T-cell (primary cell): ENCODE measurements at regions not wholly inside any gene's neighbourhood (a gene's known extent, or its start where the extent isn't known, plus 50 kb on each side); places are given as distances from the start of the nearest gene placed in this dataset.

ENCODE experiments used
- ATAC-seq, 4 experiments: fragments of 200-7000 bp in 3 of 4; fragments of 150-1000 bp in 1 of 4; cut with Tn5 transposase; replicated peaks in 1 of 4; 1 replicate in 3 of 4; 2 replicates in 1 of 4; pipeline ENCODE4 v1.10.0; 2021; ENCODE audit warnings: moderate library complexity in 3 of 4, mild to moderate bottlenecking in 2 of 4, moderate number of reproducible peaks in 1 of 4
- CTCF ChIA-PET, 2 donors: fragments of 300-600 bp; sonication (Branson Sonifier 250); formaldehyde crosslinking; loops; one replicate each; lab custom pipeline; 2022; ENCODE audit warnings: antibody characterized with exemption in 2 of 2; lab: Charles Lee
- POLR2A ChIA-PET, 2 donors: fragments of 300-600 bp; sonication (Branson Sonifier 250); formaldehyde crosslinking; loops; one replicate each; lab custom pipeline; 2022; ENCODE audit warnings: antibody characterized with exemption in 2 of 2; lab: Charles Lee
- DNase-seq, 35 experiments: peaks; one replicate each; pipeline versions ENCODE4 v3.0.0 to v3.0.0-alpha.2; 2013 to 2023
- H3K27ac ChIP-seq: one replicate; pipeline ENCODE4 v1.5.1; 2013; ENCODE audit warnings: low read length
- H3K27me3 ChIP-seq, 2 experiments: replicated peaks in 1 of 2; 1 replicate in 1 of 2; 2 replicates in 1 of 2; pipeline versions ENCODE4 v1.6.1 to v1.7.0; 2013; ENCODE audit warnings: low read length in 1 of 2, mixed read lengths in 1 of 2; ENCODE audit not compliant: control insufficient read depth in 2 of 2, insufficient read depth in 2 of 2; ENCODE audit errors: extremely low read depth in 1 of 2
- H3K36me3 ChIP-seq, 2 donors: 1 replicate in 1 of 2; 2 replicates in 1 of 2; pipeline versions ENCODE4 v1.6.1 to v1.7.0; 2013; ENCODE audit warnings: low read length in 1 of 2; ENCODE audit not compliant: control insufficient read depth in 2 of 2, insufficient read depth in 1 of 2; ENCODE audit errors: extremely low read depth in 1 of 2
- H3K4me1 ChIP-seq, 2 experiments: 1 replicate in 1 of 2; 2 replicates in 1 of 2; pipeline versions ENCODE4 v1.6.1 to v1.7.0; 2013; ENCODE audit warnings: low read length in 2 of 2, mixed read lengths in 1 of 2; ENCODE audit not compliant: insufficient read depth in 2 of 2, control insufficient read depth in 1 of 2; ENCODE audit errors: extremely low read depth in 1 of 2
- H3K4me3 ChIP-seq, 2 donors: 1 replicate in 1 of 2; 2 replicates in 1 of 2; pipeline versions ENCODE4 v1.5.1 to v1.7.0; 2013; ENCODE audit warnings: mild to moderate bottlenecking in 2 of 2, low read length in 1 of 2, moderate library complexity in 1 of 2; ENCODE audit not compliant: control insufficient read depth in 1 of 2; ENCODE audit errors: extremely low read depth in 1 of 2
- H3K9me3 ChIP-seq: 2 replicates; pipeline ENCODE4 v1.7.0; 2013
- H3K27ac Mint-ChIP-seq, 2 donors: one replicate each; pipeline ENCODE4 v1.8.0; 2020 to 2021; ENCODE audit warnings: mild to moderate bottlenecking in 2 of 2, mixed read lengths in 2 of 2
- H3K27me3 Mint-ChIP-seq, 2 donors: one replicate each; pipeline ENCODE4 v1.8.0; 2021 to 2022; ENCODE audit warnings: mixed read lengths in 2 of 2
- H3K36me3 Mint-ChIP-seq: one replicate; pipeline ENCODE4 v1.8.0; 2021; ENCODE audit warnings: mixed read lengths
- H3K4me1 Mint-ChIP-seq, 3 donors: one replicate each; pipeline ENCODE4 v1.8.0; 2020 to 2022; ENCODE audit warnings: mixed read lengths in 3 of 3, mild to moderate bottlenecking in 1 of 3
- H3K4me3 Mint-ChIP-seq, 3 donors: one replicate each; pipeline ENCODE4 v1.8.0; 2020 to 2022; ENCODE audit warnings: mild to moderate bottlenecking in 3 of 3, mixed read lengths in 3 of 3, moderate library complexity in 3 of 3
- H3K9me3 Mint-ChIP-seq, 3 donors: one replicate each; pipeline ENCODE4 v1.8.0; 2020 to 2022; ENCODE audit warnings: mixed read lengths in 3 of 3
- WGBS: methylation state at CpG from one replicate; pipeline ENCODE4 v1.1.5; 2013; ENCODE audit warnings: missing lambda C conversion rate; ENCODE audit not compliant: insufficient coverage; 5-methylcytosine and 5-hydroxymethylcytosine counted together

DNA sequence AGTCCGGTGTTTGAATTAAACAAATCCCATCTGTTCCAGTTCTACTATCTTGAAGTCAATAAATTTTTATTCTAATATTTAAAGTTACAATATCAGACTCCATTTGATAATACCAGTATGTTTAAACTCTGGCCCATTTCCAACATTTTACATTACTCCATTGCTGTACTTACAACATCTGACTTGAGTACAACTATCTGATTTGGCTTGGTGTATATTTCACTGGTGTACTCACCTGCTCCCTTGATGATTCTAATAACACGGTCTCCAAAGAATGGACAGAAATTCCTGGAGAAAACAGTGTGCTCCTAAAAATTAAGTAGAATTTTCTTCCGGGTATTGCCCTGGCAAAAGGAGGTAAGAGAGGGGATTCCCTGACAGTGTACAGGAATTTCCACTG is 680.5 kb upstream of the ADAMTS5 start:
- Mint-ChIP-seq H3K4me3 (no peak overlapping the region), H3K27me3 (no peaks in the 10 kb centered on the region), H3K27ac (no peak overlapping the region), H3K4me1 (no peaks in the 10 kb centered on the region), H3K36me3 (no peaks in the 10 kb centered on the region), H3K9me3 (peaks cover 4 to 14% (median 9%) of the 10 kb centered on the region in 3 donors)
- Histone ChIP-seq H3K36me3 (no peaks in the 10 kb centered on the region), H3K9me3 (no peaks in the 10 kb centered on the region), H3K27ac (no peak overlapping the region), H3K4me1 (no peaks in the 10 kb centered on the region), H3K27me3 (no peaks in the 10 kb centered on the region), H3K4me3 (no peak overlapping the region)
- no CpG with 5 or more reads among the region's 3 CpGs for WGBS
- DNase-seq (no peak), ATAC-seq (no peak)
- POLR2A ChIA-PET = no interaction called here
- CTCF ChIA-PET = no interaction called here

DNA sequence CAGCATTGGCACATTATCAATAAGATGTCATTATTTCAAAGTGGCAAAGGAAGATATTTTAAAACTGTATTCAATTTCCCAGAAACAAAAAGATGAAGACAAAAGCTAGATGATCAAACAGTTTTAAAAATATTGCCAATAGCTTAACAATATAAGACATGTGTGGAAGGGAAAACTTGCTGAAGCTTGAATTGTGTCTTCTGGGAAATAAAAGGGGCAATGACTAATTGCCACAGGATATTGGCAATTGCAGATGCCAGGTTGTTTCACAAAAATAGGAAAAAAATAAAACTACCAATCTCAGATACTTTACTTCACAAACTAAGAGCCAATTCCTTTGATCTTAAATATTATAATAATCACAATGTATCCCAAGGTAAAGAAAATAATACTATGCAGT is 679.8 kb upstream of the ADAMTS5 start:
- H3K9me3 ChIP-seq = no peaks in the 10 kb centered on the region
- no peak for ATAC-seq
- no peaks in the 10 kb centered on the region for H3K4me1 Mint-ChIP-seq
- H3K36me3 ChIP-seq = no peaks in the 10 kb centered on the region
- H3K27me3 ChIP-seq = no peaks in the 10 kb centered on the region
- H3K27me3 Mint-ChIP-seq = no peaks in the 10 kb centered on the region
- no peaks in the 10 kb centered on the region for H3K36me3 Mint-ChIP-seq
- H3K4me1 ChIP-seq = no peaks in the 10 kb centered on the region
- H3K4me3 ChIP-seq = no peak overlapping the region
- no peak overlapping the region for H3K4me3 Mint-ChIP-seq
- peaks cover 4 to 14% (median 9%) of the 10 kb centered on the region in 3 donors for H3K9me3 Mint-ChIP-seq
- ChIA-PET POLR2A (no interaction called here), CTCF (no interaction called here)
- H3K27ac Mint-ChIP-seq = no peak overlapping the region
- no peak overlapping the region for H3K27ac ChIP-seq
- no peak for DNase-seq

GRCh38 chr21:27646056-27646455 is 679.2 kb upstream of the ADAMTS5 start:
- H3K4me3 Mint-ChIP-seq = no peak overlapping the region
- Histone ChIP-seq H3K27me3 (no peaks in the 10 kb centered on the region), H3K36me3 (no peaks in the 10 kb centered on the region), H3K9me3 (no peaks in the 10 kb centered on the region), H3K4me1 (no peaks in the 10 kb centered on the region), H3K27ac (no peak overlapping the region), H3K4me3 (no peak overlapping the region)
- H3K4me1 Mint-ChIP-seq = no peaks in the 10 kb centered on the region
- no peaks in the 10 kb centered on the region for H3K36me3 Mint-ChIP-seq
- no peaks in the 10 kb centered on the region for H3K27me3 Mint-ChIP-seq
- ChIA-PET CTCF (no interaction called here), POLR2A (no interaction called here)
- ATAC-seq (no peak), DNase-seq (no peak)
- peaks cover 4 to 14% (median 9%) of the 10 kb centered on the region in 3 donors for H3K9me3 Mint-ChIP-seq
- no peak overlapping the region for H3K27ac Mint-ChIP-seq
- 84% methylated on average over 2 of the region's 2 CpGs for WGBS

DNA sequence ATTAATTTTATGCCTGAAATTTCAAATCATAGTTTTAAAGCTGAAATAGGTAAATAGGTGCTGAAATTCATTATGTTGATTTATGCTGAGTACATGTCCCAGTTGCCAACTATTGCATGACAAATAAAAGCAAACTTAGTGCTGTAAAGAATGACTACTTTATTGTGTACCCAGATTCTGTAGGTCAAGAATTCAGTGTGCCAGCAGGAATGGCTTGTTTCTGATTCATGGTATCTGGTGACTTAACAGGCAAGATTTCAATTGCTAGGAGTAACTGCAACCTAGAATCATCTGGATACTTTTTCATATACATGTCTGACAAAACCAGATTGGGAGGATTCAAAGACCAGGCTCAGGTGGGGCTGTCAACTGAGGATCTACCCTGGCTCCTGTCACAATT is 678.4 kb upstream of the ADAMTS5 start:
- CTCF ChIA-PET = no interaction called here

GRCh38 chr21:27643326-27643725 is 676.4 kb upstream of the ADAMTS5 start:
- no peaks in the 10 kb centered on the region for H3K27me3 ChIP-seq
- Mint-ChIP-seq H3K27ac (no peak overlapping the region), H3K9me3 (peaks cover 3 to 10% (median 8%) of the 10 kb centered on the region in 3 donors), H3K4me3 (no peak overlapping the region), H3K36me3 (no peaks in the 10 kb centered on the region), H3K4me1 (no peaks in the 10 kb centered on the region), H3K27me3 (no peaks in the 10 kb centered on the region)
- no peak overlapping the region for H3K27ac ChIP-seq
- no peaks in the 10 kb centered on the region for H3K4me1 ChIP-seq
- H3K9me3 ChIP-seq = no peaks in the 10 kb centered on the region
- no peak for ATAC-seq
- no peak overlapping the region for H3K4me3 ChIP-seq
- no CpG with 5 or more reads among the region's 1 CpG for WGBS
- ChIA-PET POLR2A (no interaction called here), CTCF (no interaction called here)
- H3K36me3 ChIP-seq = no peaks in the 10 kb centered on the region
- no peak for DNase-seq

More for the DNA sequence above, 678.4 kb upstream of the ADAMTS5 start:
- no peaks in the 10 kb centered on the region for H3K36me3 ChIP-seq
- H3K4me1 ChIP-seq = no peaks in the 10 kb centered on the region
- no peak overlapping the region for H3K4me3 ChIP-seq
- ATAC-seq (no peak), DNase-seq (no peak)
- H3K27ac ChIP-seq = no peak overlapping the region
- Mint-ChIP-seq H3K27ac (no peak overlapping the region), H3K4me1 (no peaks in the 10 kb centered on the region), H3K36me3 (no peaks in the 10 kb centered on the region), H3K27me3 (no peaks in the 10 kb centered on the region), H3K9me3 (peaks cover 3 to 10% (median 8%) of the 10 kb centered on the region in 3 donors), H3K4me3 (no peak overlapping the region)
- POLR2A ChIA-PET = interaction anchor here in 1 of 2 donors (0.6 kb wide), 1 partner anchor 657 kb away, joined by 3 read pairs; no protein-coding TSS in a partner anchor
- H3K27me3 ChIP-seq = no peaks in the 10 kb centered on the region
- no peaks in the 10 kb centered on the region for H3K9me3 ChIP-seq

DNA sequence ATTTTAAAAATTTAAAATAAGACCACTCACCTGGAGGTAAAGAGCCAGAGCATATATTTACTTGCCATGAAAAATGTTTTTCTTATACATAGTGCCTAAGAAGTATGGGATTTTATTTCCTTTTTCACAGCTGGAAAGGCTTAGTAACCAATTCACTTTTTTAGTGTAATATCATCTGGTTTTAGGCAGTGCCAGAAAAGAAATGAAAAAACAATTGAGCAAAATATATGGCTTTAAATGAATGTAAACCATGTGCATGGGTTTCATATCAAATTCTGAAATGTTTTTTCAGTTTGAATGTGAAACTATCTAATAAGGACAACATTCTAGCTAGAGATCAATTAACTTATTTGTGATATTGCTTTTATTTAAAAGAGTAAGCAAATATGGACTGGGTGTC is 672.4 kb upstream of the ADAMTS5 start:
- no peaks in the 10 kb centered on the region for H3K27me3 Mint-ChIP-seq
- no peaks in the 10 kb centered on the region for H3K36me3 ChIP-seq
- DNase-seq = no peak
- H3K9me3 Mint-ChIP-seq = peaks cover 0 to 10% (median 0%) of the 10 kb centered on the region in 3 donors
- H3K27me3 ChIP-seq = no peaks in the 10 kb centered on the region
- no peak overlapping the region for H3K27ac Mint-ChIP-seq
- H3K4me1 ChIP-seq = no peaks in the 10 kb centered on the region
- no peaks in the 10 kb centered on the region for H3K4me1 Mint-ChIP-seq
- no peak overlapping the region for H3K4me3 Mint-ChIP-seq
- H3K36me3 Mint-ChIP-seq = no peaks in the 10 kb centered on the region
- H3K27ac ChIP-seq = no peak overlapping the region
- ATAC-seq = no peak
- ChIA-PET POLR2A (no interaction called here), CTCF (no interaction called here)
- no peak overlapping the region for H3K4me3 ChIP-seq
- no peaks in the 10 kb centered on the region for H3K9me3 ChIP-seq

DNA sequence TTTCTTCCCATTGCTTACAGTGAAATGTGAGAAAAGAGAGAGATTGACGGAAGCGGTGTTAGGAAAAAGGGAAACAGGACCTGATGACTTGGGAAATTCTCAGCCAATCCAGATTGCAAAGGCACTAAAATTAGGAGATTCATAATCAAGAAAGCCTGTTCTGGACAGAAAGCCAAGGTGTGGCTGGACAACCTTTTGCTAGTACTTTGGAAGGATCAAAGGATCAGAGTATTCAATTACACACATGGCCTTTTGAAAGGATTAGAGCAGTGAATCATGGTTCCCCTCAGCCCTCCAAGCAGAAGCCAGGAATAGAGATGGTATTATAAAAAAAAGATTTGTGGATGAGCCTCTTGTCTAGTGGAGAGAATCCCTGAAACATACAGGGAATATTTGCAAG is 669.8 kb upstream of the ADAMTS5 start:
- DNase-seq (no peak), ATAC-seq (no peak)
- 50% methylated on average over 2 of the region's 2 CpGs for WGBS
- ChIA-PET POLR2A (no interaction called here), CTCF (no interaction called here)
- H3K27ac ChIP-seq = no peak overlapping the region
- H3K9me3 ChIP-seq = no peaks in the 10 kb centered on the region
- H3K4me3 ChIP-seq = no peak overlapping the region
- Mint-ChIP-seq H3K27me3 (no peaks in the 10 kb centered on the region), H3K36me3 (no peaks in the 10 kb centered on the region), H3K9me3 (peaks cover 0 to 10% (median 0%) of the 10 kb centered on the region in 3 donors), H3K4me3 (no peak overlapping the region), H3K27ac (no peak overlapping the region), H3K4me1 (no peaks in the 10 kb centered on the region)
- H3K36me3 ChIP-seq = no peaks in the 10 kb centered on the region
- H3K27me3 ChIP-seq = no peaks in the 10 kb centered on the region
- H3K4me1 ChIP-seq = no peaks in the 10 kb centered on the region
